MM.1S (cell line): ENCODE measurements at regions not wholly inside any gene's neighbourhood (a gene's known extent, or its start where the extent isn't known, plus 50 kb on each side); places are given as distances from the start of the nearest gene placed in this dataset.

Experiments
- DNase-seq: peaks from one replicate; pipeline ENCODE4 v3.0.0-alpha.2; 2015
- H2AFZ ChIP-seq: fragments of 300-600 bp; sonication (generic); 2 replicates; pipeline ENCODE4 v1.6.0; 2016; ENCODE audit warnings: antibody characterized with exemption, low read length
- H3F3A ChIP-seq: fragments of 300-600 bp; sonication (generic); 2 replicates; pipeline ENCODE4 v1.6.1; 2016; ENCODE audit warnings: mild to moderate bottlenecking, antibody characterized with exemption, low read length, moderate library complexity, mixed read lengths; ENCODE audit not compliant: insufficient read depth
- H3K27ac ChIP-seq: fragments of 300-600 bp; sonication (generic); 2 replicates; pipeline ENCODE4 v1.5.1; 2016; ENCODE audit warnings: mild to moderate bottlenecking, low read length
- H3K27me3 ChIP-seq: fragments of 300-600 bp; sonication (generic); replicated peaks from 2 replicates; pipeline ENCODE4 v1.6.0; 2016; ENCODE audit warnings: low read length; ENCODE audit not compliant: insufficient read depth
- H3K36me3 ChIP-seq: fragments of 300-600 bp; sonication (generic); replicated peaks from 2 replicates; pipeline ENCODE4 v1.6.1; 2016; ENCODE audit warnings: mild to moderate bottlenecking, low read length, mixed read lengths; ENCODE audit not compliant: insufficient read depth
- H3K4me1 ChIP-seq: fragments of 300-600 bp; sonication (generic); 2 replicates; pipeline ENCODE4 v1.6.1; 2016; ENCODE audit warnings: low read length, mixed read lengths
- H3K4me2 ChIP-seq: fragments of 300-600 bp; sonication (generic); 2 replicates; pipeline ENCODE4 v1.6.0; 2016; ENCODE audit warnings: low read depth, low read length
- H3K4me3 ChIP-seq: fragments of 300-600 bp; sonication (generic); 2 replicates; pipeline ENCODE4 v1.5.1; 2016; ENCODE audit warnings: low read length, mixed read lengths
- H3K79me2 ChIP-seq: fragments of 300-600 bp; sonication (generic); 2 replicates; pipeline ENCODE4 v1.6.1; 2016; ENCODE audit warnings: mixed run types, low read length, mixed read lengths
- H3K9ac ChIP-seq: fragments of 300-600 bp; sonication (generic); 2 replicates; pipeline ENCODE4 v1.6.1; 2016; ENCODE audit warnings: low read length, mixed read lengths
- H3K9me2 ChIP-seq: fragments of 300-600 bp; sonication (generic); replicated peaks from 2 replicates; pipeline ENCODE4 v1.6.1; 2016; ENCODE audit warnings: mild to moderate bottlenecking, low read length, mixed read lengths; ENCODE audit not compliant: insufficient read depth
- H3K9me3 ChIP-seq: fragments of 300-600 bp; sonication (generic); replicated peaks from 2 replicates; pipeline ENCODE4 v1.6.1; 2016; ENCODE audit warnings: mild to moderate bottlenecking, low read length, mixed read lengths; ENCODE audit not compliant: insufficient read depth
- H4K20me1 ChIP-seq: fragments of 300-600 bp; sonication (generic); 2 replicates; pipeline ENCODE4 v1.6.1; 2016; ENCODE audit warnings: mild to moderate bottlenecking, low read length, moderate library complexity, mixed read lengths; ENCODE audit not compliant: insufficient read depth
- CTCF ChIP-seq: fragments of 300-600 bp; sonication (generic); IDR thresholded peaks from 2 replicates; pipeline ENCODE4 v1.5.1; 2016; ENCODE audit warnings: antibody characterized with exemption, low read length, mixed read lengths
- EZH2 ChIP-seq: fragments of 300-600 bp; sonication (generic); optimal IDR thresholded peaks from 2 replicates; pipeline ENCODE3; 2017; ENCODE audit warnings: low read depth, mild to moderate bottlenecking, antibody characterized with exemption, low read length, mixed read lengths
- EZH2phosphoT487 ChIP-seq: fragments of 300-600 bp; sonication (generic); IDR thresholded peaks from 2 replicates; pipeline ENCODE4 v1.6.1; 2018; ENCODE audit warnings: antibody characterized with exemption, low read length

- H3K4me2 ChIP-seq: no peak overlapping the region
- no peaks in the 10 kb centered on the region for H3K36me3 ChIP-seq
- no peaks in the 10 kb centered on the region for H4K20me1 ChIP-seq
- no peaks in the 10 kb centered on the region for H3K27me3 ChIP-seq
- H2AFZ ChIP-seq: no peak overlapping the region
- H3K27ac ChIP-seq: no peak overlapping the region
- H3K9ac ChIP-seq: no peak overlapping the region
- H3K79me2 ChIP-seq: no peaks in the 10 kb centered on the region
- H3K9me2 ChIP-seq: no peaks in the 10 kb centered on the region
- H3K9me3 ChIP-seq: no peaks in the 10 kb centered on the region
- H3F3A ChIP-seq: no peaks in the 10 kb centered on the region
- no peaks in the 10 kb centered on the region for H3K4me1 ChIP-seq
- no peak for TF ChIP-seq CTCF
- no peak for TF ChIP-seq EZH2
- no peak for TF ChIP-seq EZH2phosphoT487
- H3K4me3 ChIP-seq: no peak overlapping the region
- DNase-seq: no peak
Observed at GRCh38 chr20:23195636-23196035, 109.5 kb upstream of the CD93 start.

- no peak for TF ChIP-seq EZH2phosphoT487
- no peak for TF ChIP-seq EZH2
- no peak for TF ChIP-seq CTCF
- H3K9ac ChIP-seq: no peak overlapping the region
- H3K4me1 ChIP-seq: no peaks in the 10 kb centered on the region
- H3K4me3 ChIP-seq: no peak overlapping the region
- no peaks in the 10 kb centered on the region for H3F3A ChIP-seq
- no peak overlapping the region for H3K4me2 ChIP-seq
- no peaks in the 10 kb centered on the region for H3K27me3 ChIP-seq
- no peaks in the 10 kb centered on the region for H3K79me2 ChIP-seq
- no peaks in the 10 kb centered on the region for H3K9me2 ChIP-seq
- no peaks in the 10 kb centered on the region for H3K36me3 ChIP-seq
- no peak overlapping the region for H2AFZ ChIP-seq
- no peaks in the 10 kb centered on the region for H3K9me3 ChIP-seq
- no peaks in the 10 kb centered on the region for H4K20me1 ChIP-seq
- H3K27ac ChIP-seq: no peak overlapping the region
- DNase-seq: no peak
Observed at GRCh38 chr20:23193801-23194384, 107.8 kb upstream of the CD93 start.

GRCh38 chr20:23192469-23192868, 106.3 kb upstream of the CD93 start:
- Histone ChIP-seq H3K4me3 (no peak overlapping the region), H3K4me2 (no peak overlapping the region), H3K27ac (no peak overlapping the region), H3K79me2 (no peaks in the 10 kb centered on the region), H3F3A (no peaks in the 10 kb centered on the region), H3K36me3 (no peaks in the 10 kb centered on the region), H3K9me2 (no peaks in the 10 kb centered on the region), H4K20me1 (no peaks in the 10 kb centered on the region), H3K9ac (no peak overlapping the region), H3K4me1 (no peaks in the 10 kb centered on the region), H3K27me3 (no peaks in the 10 kb centered on the region), H2AFZ (no peak overlapping the region), H3K9me3 (no peaks in the 10 kb centered on the region)
- no peak for DNase-seq
- TF ChIP-seq CTCF: no peak
- no peak for TF ChIP-seq EZH2
